Neuron (in vitro differentiated cells): ENCODE measurements at regions not wholly inside any gene's neighbourhood (a gene's known extent, or its start where the extent isn't known, plus 50 kb on each side); places are given as distances from the start of the nearest gene placed in this dataset.
A peak's percentile ranks its signal among the peaks of the same experiment; 100 is the strongest.

Source experiments
- H2AFZ ChIP-seq: one replicate; pipeline ENCODE4 v1.6.1; 2013; ENCODE audit warnings: low read depth, mild to moderate bottlenecking, inconsistent platforms, low read length, moderate library complexity
- H3K27me3 ChIP-seq: one replicate; pipeline ENCODE4 v1.6.1; 2013; ENCODE audit warnings: low read length; ENCODE audit not compliant: insufficient read depth
- H3K36me3 ChIP-seq: one replicate; pipeline ENCODE4 v1.6.1; 2013; ENCODE audit warnings: low read length; ENCODE audit not compliant: insufficient read depth
- H3K4me1 ChIP-seq: one replicate; pipeline ENCODE4 v1.6.1; 2013; ENCODE audit warnings: low read length; ENCODE audit not compliant: insufficient read depth
- H3K4me3 ChIP-seq: 2 replicates; pipeline ENCODE4 v1.5.1; 2013; ENCODE audit warnings: mild to moderate bottlenecking, low read length, moderate library complexity
- H3K9me3 ChIP-seq: one replicate; pipeline ENCODE4 v1.6.1; 2013; ENCODE audit warnings: low read length

DNA sequence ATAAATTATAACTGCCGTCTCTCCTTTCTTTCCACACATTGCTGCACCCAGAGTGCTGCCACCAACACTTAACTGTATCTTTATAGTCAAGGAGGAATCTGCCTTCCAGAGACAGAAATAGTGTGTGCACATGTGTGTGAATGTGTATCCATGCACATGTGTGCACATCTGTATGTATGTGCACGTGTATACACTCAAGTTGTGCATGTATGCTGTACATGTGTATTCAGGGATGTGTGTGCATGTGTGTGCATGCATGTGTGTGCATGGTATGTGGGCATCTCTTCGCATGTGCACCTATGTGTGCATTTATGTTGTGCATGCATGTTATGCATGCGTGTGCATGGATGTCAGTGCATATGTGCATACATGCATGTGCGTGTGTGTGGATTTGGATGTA, 253.3 kb downstream of the KLF6 start:
- no peak overlapping the region for H2AFZ ChIP-seq
- H3K4me3 ChIP-seq = no peak overlapping the region
- no peaks in the 10 kb centered on the region for H3K36me3 ChIP-seq
- no peaks in the 10 kb centered on the region for H3K4me1 ChIP-seq
- H3K27me3 ChIP-seq = no peaks in the 10 kb centered on the region
- H3K9me3 ChIP-seq = no peaks in the 10 kb centered on the region

DNA sequence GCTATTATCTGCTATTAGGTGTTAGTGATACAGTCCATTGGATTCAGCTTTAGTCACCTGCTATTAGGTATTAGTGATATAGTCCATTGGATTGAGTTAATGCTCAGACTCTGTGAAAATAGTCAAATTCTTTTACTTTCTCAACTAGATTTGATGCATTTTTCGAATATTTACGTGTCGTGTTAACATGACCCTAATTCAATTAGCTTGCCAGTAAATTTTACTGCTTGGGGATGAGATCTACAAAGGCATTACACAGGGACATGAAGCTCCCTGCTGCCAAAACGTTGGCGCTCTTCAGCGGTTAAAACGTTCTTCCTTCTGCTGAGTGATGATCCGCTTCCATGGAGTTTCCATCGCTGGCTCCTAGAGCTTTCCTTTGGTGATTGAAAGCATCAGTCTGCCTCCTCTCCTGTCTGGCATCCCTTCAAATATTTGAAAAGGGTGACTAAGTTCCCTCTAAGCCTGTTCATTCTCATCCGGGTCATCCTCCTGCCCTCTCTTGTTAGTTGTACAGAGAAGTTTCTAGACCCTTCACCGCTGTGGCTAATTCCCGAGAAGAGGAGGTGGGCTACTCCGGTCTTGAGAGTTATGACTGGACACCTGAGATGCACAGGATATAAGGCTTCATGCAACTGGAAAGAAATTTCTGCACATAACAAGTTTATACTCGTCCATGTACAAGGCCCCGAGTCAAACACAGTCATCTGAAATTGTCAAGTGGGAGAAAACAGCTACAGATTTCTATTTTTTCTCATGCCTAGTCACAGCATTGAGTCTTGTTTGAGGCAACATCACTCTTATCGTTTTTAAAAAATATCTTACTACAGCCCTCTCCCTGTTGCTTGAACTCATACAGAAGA, 254.0 kb downstream of the KLF6 start:
- H3K9me3 ChIP-seq = no peaks in the 10 kb centered on the region
- H3K4me3 ChIP-seq = no peak overlapping the region
- H3K4me1 ChIP-seq = no peaks in the 10 kb centered on the region
- H3K27me3 ChIP-seq = no peaks in the 10 kb centered on the region
- no peaks in the 10 kb centered on the region for H3K36me3 ChIP-seq
- no peak overlapping the region for H2AFZ ChIP-seq

DNA sequence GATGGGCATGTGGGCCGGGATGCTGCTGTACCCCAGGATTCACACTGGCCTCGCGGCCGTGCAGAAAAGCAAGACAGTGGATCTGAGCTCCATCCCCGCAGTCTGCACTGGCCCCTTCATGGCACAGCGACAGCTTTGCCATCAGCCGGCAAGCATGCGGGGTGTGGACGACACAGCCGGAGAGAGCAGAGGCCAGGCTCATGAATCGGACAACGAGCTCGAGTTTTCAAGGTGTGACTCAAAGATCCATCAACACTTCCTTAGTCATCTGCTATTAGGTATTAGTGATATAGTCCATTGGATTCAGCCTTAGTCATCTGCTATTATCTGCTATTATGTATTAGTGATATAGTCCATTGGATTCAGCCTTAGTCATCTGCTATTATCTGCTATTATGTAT, 254.7 kb downstream of the KLF6 start:
- no peak overlapping the region for H3K4me3 ChIP-seq
- no peaks in the 10 kb centered on the region for H3K36me3 ChIP-seq
- no peaks in the 10 kb centered on the region for H3K4me1 ChIP-seq
- H3K9me3 ChIP-seq = no peaks in the 10 kb centered on the region
- H2AFZ ChIP-seq = no peak overlapping the region
- H3K27me3 ChIP-seq = no peaks in the 10 kb centered on the region

DNA sequence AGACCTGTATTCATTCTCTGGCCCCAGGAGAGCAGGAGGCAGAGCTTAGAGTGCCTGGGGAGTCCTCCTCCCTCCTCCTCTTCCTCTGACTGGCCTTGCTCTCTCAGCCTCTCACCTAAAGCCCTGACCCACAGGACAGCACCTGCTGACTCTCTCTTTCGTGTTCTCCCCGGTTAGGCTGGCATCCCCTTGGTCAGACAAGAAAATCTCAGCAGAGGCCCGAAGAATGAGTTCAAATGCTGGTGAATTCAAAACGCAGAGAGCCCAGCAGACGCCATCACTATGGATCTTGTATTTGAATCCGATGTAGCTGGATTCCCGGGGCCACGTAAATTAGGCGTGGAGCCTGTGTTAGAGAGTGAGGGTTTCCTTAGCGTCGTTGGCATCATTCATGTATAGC, 255.3 kb downstream of the KLF6 start:
- no peaks in the 10 kb centered on the region for H3K27me3 ChIP-seq
- H3K4me1 ChIP-seq = no peaks in the 10 kb centered on the region
- H3K4me3 ChIP-seq = no peak overlapping the region
- H2AFZ ChIP-seq = no peak overlapping the region
- no peaks in the 10 kb centered on the region for H3K9me3 ChIP-seq
- no peaks in the 10 kb centered on the region for H3K36me3 ChIP-seq

DNA sequence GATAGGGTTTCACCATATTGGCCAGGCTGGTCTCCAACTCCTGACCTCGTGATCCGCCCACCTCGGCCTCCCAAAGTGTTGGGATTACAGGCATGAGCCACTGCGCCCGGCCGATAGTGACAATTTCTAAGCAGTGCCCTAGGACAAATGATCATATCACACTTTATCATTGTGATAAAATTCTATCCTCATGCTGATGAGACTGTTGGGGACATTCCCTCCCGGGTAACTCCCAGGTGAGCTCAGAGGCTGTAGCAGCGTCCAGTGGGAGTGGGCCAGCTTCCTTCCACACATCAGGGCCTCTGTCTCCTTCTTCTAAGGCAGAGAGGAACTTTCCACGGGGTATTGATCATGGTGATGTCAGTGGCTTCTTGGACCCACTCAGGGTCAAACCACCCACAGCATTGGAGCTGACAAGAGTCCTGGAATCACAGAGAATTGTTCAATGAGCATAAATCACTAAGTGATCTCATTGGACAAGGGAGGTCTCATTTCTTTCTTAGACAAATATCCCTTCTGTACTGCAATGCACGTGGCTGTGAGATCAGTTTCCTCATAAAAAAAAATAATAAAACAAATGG, 256.1 kb downstream of the KLF6 start:
- Histone ChIP-seq H3K4me3 (no peak overlapping the region), H3K9me3 (no peaks in the 10 kb centered on the region), H2AFZ (no peak overlapping the region), H3K27me3 (no peaks in the 10 kb centered on the region), H3K36me3 (no peaks in the 10 kb centered on the region), H3K4me1 (no peaks in the 10 kb centered on the region)

DNA sequence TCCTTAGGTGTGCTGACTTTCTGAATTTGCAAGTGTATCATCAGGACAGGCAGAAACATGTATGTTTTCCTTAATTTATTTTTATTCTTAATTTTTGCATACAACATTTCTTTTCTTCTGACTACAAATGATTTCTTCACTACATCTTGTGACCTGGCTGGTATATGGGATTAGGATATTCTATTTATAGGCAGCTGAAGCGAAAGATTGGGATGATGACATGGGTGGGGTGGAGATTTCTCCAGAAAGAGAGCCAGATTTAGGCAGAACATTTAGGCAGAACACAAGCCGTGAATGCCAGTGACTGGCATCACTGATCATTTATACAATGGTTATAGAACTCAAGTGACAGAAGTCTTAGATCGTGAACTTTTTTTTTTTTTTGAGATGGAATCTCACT, 256.7 kb downstream of the KLF6 start:
- no peaks in the 10 kb centered on the region for H3K9me3 ChIP-seq
- no peaks in the 10 kb centered on the region for H3K27me3 ChIP-seq
- H2AFZ ChIP-seq = no peak overlapping the region
- H3K4me3 ChIP-seq = no peak overlapping the region
- H3K4me1 ChIP-seq = no peaks in the 10 kb centered on the region
- no peaks in the 10 kb centered on the region for H3K36me3 ChIP-seq

DNA sequence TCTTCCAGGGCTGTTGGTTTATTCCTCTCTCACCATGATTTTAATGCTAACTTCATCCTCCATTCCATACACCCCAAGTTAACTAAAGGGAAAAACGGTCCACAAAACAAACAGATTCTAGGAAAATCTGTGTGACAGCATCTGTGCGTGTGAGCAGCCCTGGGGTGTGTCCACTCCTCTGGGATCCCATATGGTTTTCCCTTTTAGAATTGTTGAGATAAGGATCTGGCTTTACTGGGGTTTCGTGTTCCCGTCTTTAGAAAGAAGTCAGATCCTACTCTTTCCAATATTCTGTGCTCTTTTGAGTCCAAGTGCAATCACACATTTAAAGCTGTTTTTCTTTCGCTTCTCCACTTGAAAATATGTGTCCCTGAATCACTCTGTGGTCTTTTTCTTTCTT, 257.1 kb downstream of the KLF6 start:
- H3K4me3 ChIP-seq = no peak overlapping the region
- H3K4me1 ChIP-seq = no peaks in the 10 kb centered on the region
- no peaks in the 10 kb centered on the region for H3K27me3 ChIP-seq
- H3K36me3 ChIP-seq = no peaks in the 10 kb centered on the region
- H3K9me3 ChIP-seq = no peaks in the 10 kb centered on the region
- H2AFZ ChIP-seq = no peak overlapping the region

DNA sequence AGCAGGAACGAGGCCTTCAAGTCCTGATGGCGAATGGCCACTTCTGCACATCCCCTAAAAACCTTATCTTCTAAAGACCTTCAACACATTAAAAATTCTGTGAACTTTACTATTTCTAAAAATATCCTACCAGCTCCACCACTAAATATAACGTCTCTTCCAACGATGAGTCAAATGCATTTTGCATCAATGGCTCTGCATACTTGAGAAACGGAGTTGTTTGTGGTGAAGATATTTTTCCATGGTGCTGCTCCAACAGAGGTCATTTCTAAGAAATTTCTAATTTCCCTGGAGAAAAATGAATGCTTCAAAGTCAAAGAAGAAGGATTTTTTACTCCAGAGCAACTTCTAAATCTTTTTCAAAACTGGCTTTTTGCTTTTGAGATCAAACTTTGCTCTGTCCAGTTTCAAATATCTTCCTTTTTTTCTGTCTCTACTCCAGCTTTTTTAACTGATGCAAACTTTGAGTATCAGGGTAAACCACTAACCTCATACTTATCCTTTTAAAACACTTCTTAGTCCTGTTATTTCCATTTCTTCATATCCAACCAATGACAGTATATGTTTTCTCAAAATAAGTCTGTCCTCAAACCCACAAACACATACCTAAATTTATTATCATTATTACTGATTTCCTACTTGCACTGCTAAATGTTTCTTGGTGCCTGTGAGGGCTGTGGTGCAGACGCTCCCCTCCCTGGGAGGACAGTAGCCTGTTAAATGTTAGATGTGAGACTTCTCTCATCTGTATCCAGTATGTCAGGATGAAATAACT, 258.1 kb downstream of the KLF6 start:
- Histone ChIP-seq H3K4me3 (no peak overlapping the region), H3K27me3 (no peaks in the 10 kb centered on the region), H3K4me1 (no peaks in the 10 kb centered on the region), H2AFZ (no peak overlapping the region), H3K9me3 (no peaks in the 10 kb centered on the region), H3K36me3 (no peaks in the 10 kb centered on the region)

DNA sequence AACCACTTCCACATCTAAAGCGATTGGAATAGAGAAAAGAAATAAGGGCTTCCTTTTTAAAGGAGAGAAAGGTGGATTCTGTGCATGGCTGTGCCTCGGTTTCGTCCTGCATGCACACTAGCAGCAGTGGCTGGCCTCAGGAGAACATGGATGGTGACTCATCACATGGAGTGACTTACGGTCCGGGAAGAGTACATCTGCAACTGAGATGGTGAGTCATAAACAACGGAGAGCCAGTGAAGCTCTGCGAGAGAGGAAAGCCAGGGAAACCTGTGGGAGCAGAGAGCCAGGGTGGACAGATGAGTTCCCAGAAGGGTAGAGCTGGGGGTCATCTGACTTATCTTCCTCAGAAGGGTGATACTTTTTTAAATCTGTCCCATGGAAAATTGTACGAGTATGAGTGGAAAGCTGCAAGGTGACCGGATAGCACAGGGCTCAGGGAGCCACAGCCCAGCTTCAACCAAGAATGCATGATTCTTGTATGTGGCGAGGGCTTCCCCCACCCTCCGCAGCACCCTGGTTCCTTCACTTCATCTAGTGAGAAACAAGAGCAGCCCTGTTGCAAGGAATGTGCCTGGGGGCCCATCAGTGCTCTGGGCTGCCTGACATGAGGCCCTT, 259.1 kb downstream of the KLF6 start:
- H3K9me3 ChIP-seq = no peaks in the 10 kb centered on the region
- no peaks in the 10 kb centered on the region for H3K27me3 ChIP-seq

DNA sequence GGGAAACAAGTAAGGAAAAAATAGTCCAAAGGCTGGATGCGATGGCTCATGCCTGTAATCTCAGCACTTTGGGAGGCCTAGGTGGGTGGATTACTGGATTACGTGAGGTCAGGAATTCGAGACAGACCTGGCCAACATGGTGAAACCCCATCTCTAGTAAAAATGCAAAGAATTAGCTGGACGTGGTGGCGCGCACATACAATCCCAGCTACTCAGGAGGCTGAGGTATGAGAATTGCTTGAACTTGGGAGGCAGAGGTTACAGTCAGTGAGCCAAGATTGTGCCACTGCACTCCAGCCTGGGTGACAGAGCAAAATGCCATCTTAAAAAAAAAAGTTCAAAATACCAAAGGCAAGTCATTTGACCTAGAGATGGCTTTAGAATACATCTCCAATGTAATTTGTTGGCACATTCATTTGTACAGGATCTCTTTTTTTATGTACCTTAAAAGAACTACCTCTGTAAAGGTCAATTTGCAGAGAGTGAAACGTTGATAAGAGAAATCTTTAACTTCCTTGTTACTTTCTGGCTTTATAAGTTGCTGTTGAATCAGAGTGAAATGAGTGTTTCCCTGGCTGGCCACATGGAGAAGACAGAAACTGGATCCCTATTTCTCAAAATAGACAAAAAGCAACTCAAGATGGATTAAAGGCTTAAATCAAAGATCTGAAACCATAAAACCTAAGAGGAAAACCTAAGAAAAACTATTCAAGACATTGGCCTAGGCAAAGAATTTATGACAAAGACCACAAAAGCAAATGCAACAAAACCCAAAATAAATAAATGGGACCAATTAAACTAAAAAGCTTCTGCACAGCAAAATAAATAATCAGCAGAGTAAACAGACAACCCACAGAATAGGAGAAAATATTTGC, 260.7 kb downstream of the KLF6 start:
- no peaks in the 10 kb centered on the region for H3K9me3 ChIP-seq
- no peaks in the 10 kb centered on the region for H3K4me1 ChIP-seq
- no peaks in the 10 kb centered on the region for H3K36me3 ChIP-seq
- no peak overlapping the region for H2AFZ ChIP-seq
- H3K27me3 ChIP-seq = no peaks in the 10 kb centered on the region
- H3K4me3 ChIP-seq = no peak overlapping the region

More for the DNA sequence above, 259.1 kb downstream of the KLF6 start:
- no peak overlapping the region for H2AFZ ChIP-seq
- no peaks in the 10 kb centered on the region for H3K36me3 ChIP-seq
- H3K4me3 ChIP-seq = no peak overlapping the region
- H3K4me1 ChIP-seq = no peaks in the 10 kb centered on the region

DNA sequence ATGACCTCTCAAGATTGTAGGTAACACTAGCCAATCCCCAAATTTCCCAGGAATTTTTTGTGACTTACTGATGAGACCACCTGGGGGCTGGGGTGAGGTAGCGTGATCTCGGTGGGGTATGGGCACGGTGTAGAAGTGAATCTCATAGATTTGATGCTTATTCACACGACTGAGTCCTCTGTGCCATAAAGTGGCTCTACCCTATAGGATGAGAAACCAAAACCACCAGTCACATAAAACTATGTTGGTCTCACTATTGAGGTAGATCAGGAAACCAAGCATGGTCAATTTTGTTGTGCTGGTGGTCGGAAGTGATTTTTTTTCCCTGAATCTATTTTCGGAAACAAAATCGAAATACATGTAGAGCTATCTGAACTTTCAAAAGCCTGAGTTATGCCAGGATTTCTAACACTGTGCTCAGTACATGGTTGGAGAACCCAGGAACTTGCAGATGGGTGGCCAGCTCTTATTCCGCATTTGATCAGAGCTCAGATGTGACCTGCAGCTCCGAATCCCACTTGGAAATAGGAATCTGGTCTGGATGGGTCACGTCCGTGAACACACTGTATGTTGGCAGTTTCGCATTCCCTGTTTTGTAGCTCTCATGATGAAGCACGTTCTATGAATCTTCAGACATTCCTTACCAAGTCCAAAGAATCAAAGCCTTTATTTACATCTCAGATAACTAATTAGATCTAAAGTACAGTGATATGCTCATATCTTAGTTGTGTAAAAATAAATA, 261.5 kb downstream of the KLF6 start:
- no peak overlapping the region for H2AFZ ChIP-seq
- H3K27me3 ChIP-seq = no peaks in the 10 kb centered on the region
- H3K9me3 ChIP-seq = no peaks in the 10 kb centered on the region
- no peak overlapping the region for H3K4me3 ChIP-seq
- H3K4me1 ChIP-seq = no peaks in the 10 kb centered on the region
- H3K36me3 ChIP-seq = no peaks in the 10 kb centered on the region

DNA sequence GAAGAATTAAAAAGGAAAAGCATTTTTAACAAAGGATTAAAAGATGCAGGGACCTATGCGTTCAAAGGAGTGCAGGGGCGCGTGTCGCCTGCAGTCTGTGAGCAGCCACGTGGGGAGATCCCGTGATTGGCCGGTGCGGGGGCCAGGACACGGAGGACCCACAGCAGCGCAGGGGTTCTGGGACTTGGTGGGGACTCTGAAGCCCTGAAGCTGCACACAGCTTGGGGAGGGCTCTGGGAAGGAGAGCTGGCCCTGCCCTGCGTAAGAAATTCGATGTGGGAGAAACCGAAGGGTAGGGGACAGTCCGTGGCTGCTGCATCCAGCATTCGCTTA, 268.1 kb downstream of the KLF6 start:
- Histone ChIP-seq H2AFZ (peak overlapping the region; percentile 82), H3K4me3 (no peak overlapping the region), H3K9me3 (peaks cover 5% of the 10 kb centered on the region), H3K27me3 (no peaks in the 10 kb centered on the region), H3K4me1 (peaks cover 17% of the 10 kb centered on the region), H3K36me3 (no peaks in the 10 kb centered on the region)
